K562 (cell line): ENCODE measurements at regions not wholly inside any gene's neighbourhood (a gene's known extent, or its start where the extent isn't known, plus 50 kb on each side); places are given as distances from the start of the nearest gene placed in this dataset.

Experiments
- ATAC-seq: fragments of 200-7000 bp; cut with Tn5 transposase; 3 replicates; pipeline ENCODE4 v1.9.1; 2020; ENCODE audit warnings: moderate library complexity
- BruUV-seq: library from RNA; stranded (reverse); fragments of 400-500 nt; replicated peaks from 2 replicates; lab custom pipeline; 2021; lab: Mats Ljungman, UMichigan
- CTCF ChIA-PET: fragments of 300-600 bp; formaldehyde crosslinking; extraction: SDS; loops from one replicate; lab custom pipeline; 2021; ENCODE audit warnings: low intra/inter-chr PET ratio; lab: Yijun Ruan, JAX
- POLR2A ChIA-PET: fragments of 300-600, 350-650 bp; sonication (Branson Sonifier 250); formaldehyde crosslinking; extraction: SDS; loops from one replicate; lab custom pipeline; 2021; ENCODE audit warnings: antibody characterized with exemption, inconsistent platforms; lab: Yijun Ruan, JAX
- DNase-seq, 4 experiments: peaks; one replicate each; pipeline versions ENCODE4 v3.0.0 to v3.0.0-alpha.2; 2011 to 2018; ENCODE audit warnings: low spot score in 3 of 4, mixed read lengths in 3 of 4; ENCODE audit errors: extremely low read depth in 1 of 4
- FAIRE-seq: peaks from 2 replicates; lab custom pipeline; 2011; peaks lifted over from hg19 to GRCh38; lab: Jason Lieb, UNC
- H2AFZ ChIP-seq: 2 replicates; pipeline ENCODE4 v1.6.0; 2011; ENCODE audit warnings: low read depth, low read length, control low read depth, inconsistent platforms
- H3K27ac ChIP-seq: fragments of 200-600 bp; 3 replicates; pipeline ENCODE4 v1.8.0; 2011; ENCODE audit warnings: low read depth, mild to moderate bottlenecking, control low read depth, inconsistent platforms, low read length, moderate library complexity, mixed read lengths; ENCODE audit errors: extremely low read depth
- H3K27me3 ChIP-seq, 2 experiments: fragments of 300-600 bp in 1 of 2; 2 replicates in 1 of 2; 3 replicates in 1 of 2; pipeline versions ENCODE4 v1.6.0 to v1.8.0; 2011; ENCODE audit warnings: inconsistent platforms in 2 of 2, low read length in 2 of 2, mild to moderate bottlenecking in 1 of 2, mixed read lengths in 1 of 2, moderate library complexity in 1 of 2; ENCODE audit not compliant: control insufficient read depth in 2 of 2, insufficient read depth in 2 of 2
- H3K36me3 ChIP-seq: fragments of 300-600 bp; 3 replicates; pipeline ENCODE4 v1.8.0; 2011; ENCODE audit warnings: mild to moderate bottlenecking, low read length, inconsistent platforms; ENCODE audit not compliant: control insufficient read depth, insufficient read depth
- H3K4me1 ChIP-seq, 2 experiments: fragments of 200-600 bp in 1 of 2; replicated peaks in 1 of 2; 2 replicates in 1 of 2; 3 replicates in 1 of 2; pipeline versions ENCODE4 v1.5.1 to v1.8.0; 2011; ENCODE audit warnings: inconsistent platforms in 2 of 2, low read length in 2 of 2, mild to moderate bottlenecking in 1 of 2, mixed read lengths in 1 of 2, moderate library complexity in 1 of 2; ENCODE audit not compliant: control insufficient read depth in 2 of 2, insufficient read depth in 2 of 2
- H3K4me2 ChIP-seq: 2 replicates; pipeline ENCODE4 v1.6.1; 2011; ENCODE audit warnings: low read length, control low read depth, inconsistent platforms, mixed read lengths; ENCODE audit not compliant: insufficient read depth
- H3K4me3 ChIP-seq: fragments of 200-600 bp; sonication (generic), shearing (Covaris generic); 2 replicates; pipeline ENCODE4 v1.5.1; 2016; ENCODE audit warnings: control low read depth, inconsistent platforms
- H3K79me2 ChIP-seq: fragments of 200-600 bp; 3 replicates; pipeline ENCODE4 v1.8.0; 2011; ENCODE audit warnings: low read length, inconsistent platforms; ENCODE audit not compliant: control insufficient read depth, insufficient read depth
- H3K9ac ChIP-seq, 2 experiments: 2 replicates each; pipeline versions ENCODE4 v1.6.0 to v1.6.1; 2011; ENCODE audit warnings: low read depth in 2 of 2, low read length in 2 of 2, control low read depth in 1 of 2, inconsistent platforms in 1 of 2, mild to moderate bottlenecking in 1 of 2, mixed read lengths in 1 of 2; ENCODE audit not compliant: insufficient read depth in 1 of 2
- H3K9me1 ChIP-seq: one replicate; pipeline ENCODE4 v1.6.0; 2011; ENCODE audit warnings: inconsistent platforms, mild to moderate bottlenecking, low read length, moderate library complexity; ENCODE audit not compliant: control insufficient read depth, insufficient read depth
- H3K9me3 ChIP-seq: replicated peaks from 2 replicates; pipeline ENCODE4 v1.5.1; 2011; ENCODE audit warnings: low read depth, low read length, inconsistent platforms; ENCODE audit not compliant: control insufficient read depth, insufficient read depth
- H4K20me1 ChIP-seq: replicated peaks from 2 replicates; pipeline ENCODE4 v1.6.1; 2011; ENCODE audit warnings: low read length, inconsistent platforms, mixed read lengths; ENCODE audit not compliant: control insufficient read depth, insufficient read depth
- ARID2 ChIP-seq: fragments of 450-650 bp; IDR thresholded peaks from 2 replicates; pipeline ENCODE4 v1.6.1; 2017; ENCODE audit warnings: antibody characterized with exemption, mild to moderate bottlenecking
- BDP1 ChIP-seq: IDR thresholded peaks from 3 replicates; pipeline ENCODE4 v1.6.1; 2011; ENCODE audit not compliant: insufficient read length, insufficient read depth
- HMG20B ChIP-seq: fragments of 250-450 bp; sonication (Bioruptor Pico); IDR thresholded peaks from 2 replicates; pipeline ENCODE4 v1.5.0; 2021; ENCODE audit warnings: mild to moderate bottlenecking
- KAT8 ChIP-seq: fragments of 450-650 bp; IDR thresholded peaks from 2 replicates; pipeline ENCODE4 v1.6.1; 2016; ENCODE audit warnings: low read depth, mild to moderate bottlenecking
- L3MBTL2 ChIP-seq: fragments of 450-650 bp; IDR thresholded peaks from 2 replicates; pipeline ENCODE4 v1.6.1; 2016; ENCODE audit warnings: mild to moderate bottlenecking, moderate library complexity
- MCM5 ChIP-seq: fragments of 450-650 bp; IDR thresholded peaks from 2 replicates; pipeline ENCODE4 v1.6.1; 2016; ENCODE audit warnings: low read depth
- NFE2 ChIP-seq: IDR thresholded peaks from 2 replicates; pipeline ENCODE4 v1.6.1; 2014; ENCODE audit warnings: antibody characterized with exemption, low read depth
- NFIX ChIP-seq: fragments of 250-450 bp; sonication (Bioruptor Pico); IDR thresholded peaks from 2 replicates; pipeline ENCODE4 v1.4.0; 2020; ENCODE audit warnings: low read depth, mild to moderate bottlenecking, moderate library complexity
- RBM15 ChIP-seq: fragments of 200-400 bp; formaldehyde crosslinking; IDR thresholded peaks from 2 replicates; pipeline ENCODE4 v1.6.1; 2018; ENCODE audit warnings: mild to moderate bottlenecking, low read length, moderate library complexity; ENCODE audit not compliant: insufficient read depth
- SIN3B ChIP-seq: fragments of 450-650 bp; IDR thresholded peaks from 2 replicates; pipeline ENCODE4 v1.6.1; 2017; ENCODE audit warnings: low read depth, mild to moderate bottlenecking, moderate library complexity
- TAL1 ChIP-seq: fragments of 450-650 bp; IDR thresholded peaks from 2 replicates; pipeline ENCODE4 v1.6.1; 2016; ENCODE audit warnings: mild to moderate bottlenecking
- ZBTB1 ChIP-seq: sonication (generic); formaldehyde crosslinking; IDR thresholded peaks from 2 replicates; pipeline ENCODE4 v1.8.1; 2023; ENCODE audit warnings: missing genetic modification reagents, low read depth, mild to moderate bottlenecking, borderline replicate concordance
- ZNF23 ChIP-seq: fragments of 250-450 bp; sonication (Bioruptor Pico); IDR thresholded peaks from 2 replicates; pipeline ENCODE4 v1.4.0; 2020; ENCODE audit warnings: mild to moderate bottlenecking
- ZNF274 ChIP-seq: IDR thresholded peaks from 2 replicates; pipeline ENCODE4 v1.6.1; 2011; ENCODE audit warnings: low read depth, mild to moderate bottlenecking, low read length, moderate library complexity, borderline replicate concordance
- ZNF41 ChIP-seq: fragments of 250-450 bp; sonication (Bioruptor Pico); conservative IDR thresholded peaks from 2 replicates; pipeline ENCODE4 v1.4.0; 2020; ENCODE audit warnings: mild to moderate bottlenecking
- ZNF717 ChIP-seq: fragments of 250-450 bp; sonication (Bioruptor Pico); IDR thresholded peaks from 2 replicates; pipeline ENCODE4 v1.5.0; 2021
- WGBS: fragments of 100-300 bp; shearing (Covaris generic); methylation state at CpG from one replicate; pipeline ENCODE4 v1.1.6; 2016; ENCODE audit warnings: low coverage, mixed read lengths; ENCODE audit not compliant: insufficient coverage; ENCODE audit errors: missing lambda C conversion rate; 5-methylcytosine and 5-hydroxymethylcytosine counted together
- in situ Hi-C: fragments of 300-500 bp; cut with MboI; formaldehyde crosslinking; loops from 4 replicates; pipeline ENCODE4 v1.15.0; 2018; ENCODE audit warnings: inconsistent platforms, mixed read lengths
- intact Hi-C: fragments of 100-400 bp; cut with micrococcal nuclease; formaldehyde crosslinking; loops from 2 replicates; pipeline ENCODE4 v1.14.2; 2022
- TF ChIP-seq, protein P1 (sequence below): fragments of 250-450 bp; sonication (Bioruptor Pico); IDR thresholded peaks from 2 replicates; pipeline ENCODE4 v1.5.0; 2020; ENCODE audit warnings: mild to moderate bottlenecking
- TF ChIP-seq, protein P2 (sequence below): fragments of 250-450 bp; sonication (Bioruptor Pico); IDR thresholded peaks from 2 replicates; pipeline ENCODE4 v1.5.0; 2021
- TF ChIP-seq, protein P3 (sequence below): fragments of 450-650 bp; IDR thresholded peaks from 2 replicates; pipeline ENCODE4 v1.6.1; 2016; ENCODE audit warnings: mild to moderate bottlenecking
- TF ChIP-seq, protein P4 (sequence below): sonication (generic); formaldehyde crosslinking; IDR thresholded peaks from 2 replicates; pipeline ENCODE4 v1.8.1; 2022; ENCODE audit warnings: missing genetic modification reagents

DNA sequence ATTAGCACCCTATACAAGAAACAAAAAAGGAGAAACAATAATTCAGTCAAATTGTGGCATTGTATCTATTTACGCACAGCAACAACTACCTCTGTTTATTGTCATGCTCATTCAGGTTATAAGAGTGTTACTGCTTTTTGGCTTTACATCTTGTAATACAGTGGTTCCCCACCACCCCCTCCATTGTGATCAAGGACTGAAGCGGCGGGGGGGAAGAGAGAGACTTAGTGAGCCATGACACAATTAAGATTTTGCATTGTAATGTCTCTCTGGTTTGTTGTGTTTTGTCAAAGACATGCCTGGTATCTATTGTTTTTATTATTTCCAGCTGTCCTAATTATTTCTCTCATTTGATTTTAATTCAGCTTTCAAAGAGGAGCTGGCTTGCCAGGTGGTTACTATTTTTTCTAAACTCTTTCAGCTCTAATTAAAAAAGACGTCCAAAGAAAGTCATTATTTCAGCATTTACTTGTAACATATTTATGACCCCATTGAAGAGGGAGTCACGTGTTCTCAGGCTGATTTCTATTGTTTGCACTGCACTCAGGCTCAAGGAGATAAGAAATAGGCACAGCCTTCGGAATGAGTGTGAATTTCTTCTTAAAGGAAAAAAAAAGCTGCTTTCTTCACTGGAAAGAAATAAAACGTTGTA, 234.4 kb upstream of the TBL1XR1 start:
- Histone ChIP-seq H3K4me2 (no peak overlapping the region; the same call in 1 of the 2 replicates), H4K20me1 (no peaks in the 10 kb centered on the region), H3K9me1 (no peaks in the 10 kb centered on the region), H3K9ac (no peak overlapping the region), H3K4me1 (peaks cover 3 to 26% of the 10 kb centered on the region in 2 experiments; a peak in 3 of 5 replicates), H3K4me3 (no peak overlapping the region), H3K79me2 (no peaks in the 10 kb centered on the region), H2AFZ (no peak overlapping the region), H3K9me3 (no peaks in the 10 kb centered on the region), H3K36me3 (no peaks in the 10 kb centered on the region), H3K27me3 (no peaks in the 10 kb centered on the region), H3K27ac (no peak overlapping the region)
- ATAC-seq = peak; percentile 79
- ChIA-PET CTCF (interaction anchor here (0.7 kb wide), 1 partner anchor 1326 kb away, joined by 3 read pairs; no protein-coding TSS in a partner anchor), POLR2A (interaction anchor here (0.6 to 0.7 kb wide), 2 partner anchors 21 to 72 kb away, joined by 3 read pairs; no protein-coding TSS in a partner anchor)
- in situ Hi-C loops = no loop called here
- FAIRE-seq = no peak
- peak; percentile 35 to 67 (median 48) for DNase-seq
- intact Hi-C loops = no loop called here
- no TSS peak for BruUV-seq
- 20% methylated on average over 5 of the region's 7 CpGs for WGBS
- TF ChIP-seq SIN3B = no peak
- TF ChIP-seq RBM15 = no peak
- no peak for TF ChIP-seq NFIX (CRISPR knock-in tag)
- TF ChIP-seq ZNF23 (CRISPR knock-in tag) = no peak
- TF ChIP-seq ARID2 = no peak
- no peak for TF ChIP-seq MCM5
- no peak for TF ChIP-seq ZBTB1 (CRISPR knock-in tag)
- peak; percentile 42; the same call in 1 of the 2 replicates for TF ChIP-seq L3MBTL2
- TF ChIP-seq ZNF717 (CRISPR knock-in tag) = no peak
- TF ChIP-seq ZNF41 (CRISPR knock-in tag) = no peak
- TF ChIP-seq HMG20B (CRISPR knock-in tag) = no peak
- TF ChIP-seq, protein P1, sequence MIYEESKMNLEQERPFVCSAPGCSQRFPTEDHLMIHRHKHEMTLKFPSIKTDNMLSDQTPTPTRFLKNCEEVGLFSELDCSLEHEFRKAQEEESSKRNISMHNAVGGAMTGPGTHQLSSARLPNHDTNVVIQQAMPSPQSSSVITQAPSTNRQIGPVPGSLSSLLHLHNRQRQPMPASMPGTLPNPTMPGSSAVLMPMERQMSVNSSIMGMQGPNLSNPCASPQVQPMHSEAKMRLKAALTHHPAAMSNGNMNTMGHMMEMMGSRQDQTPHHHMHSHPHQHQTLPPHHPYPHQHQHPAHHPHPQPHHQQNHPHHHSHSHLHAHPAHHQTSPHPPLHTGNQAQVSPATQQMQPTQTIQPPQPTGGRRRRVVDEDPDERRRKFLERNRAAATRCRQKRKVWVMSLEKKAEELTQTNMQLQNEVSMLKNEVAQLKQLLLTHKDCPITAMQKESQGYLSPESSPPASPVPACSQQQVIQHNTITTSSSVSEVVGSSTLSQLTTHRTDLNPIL = no peak
- no peak for TF ChIP-seq ZNF274
- no peak for TF ChIP-seq BDP1
- peak; percentile 44 for TF ChIP-seq TAL1
- TF ChIP-seq KAT8 = no peak
- TF ChIP-seq, protein P2, sequence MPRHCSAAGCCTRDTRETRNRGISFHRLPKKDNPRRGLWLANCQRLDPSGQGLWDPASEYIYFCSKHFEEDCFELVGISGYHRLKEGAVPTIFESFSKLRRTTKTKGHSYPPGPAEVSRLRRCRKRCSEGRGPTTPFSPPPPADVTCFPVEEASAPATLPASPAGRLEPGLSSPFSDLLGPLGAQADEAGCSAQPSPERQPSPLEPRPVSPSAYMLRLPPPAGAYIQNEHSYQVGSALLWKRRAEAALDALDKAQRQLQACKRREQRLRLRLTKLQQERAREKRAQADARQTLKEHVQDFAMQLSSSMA (CRISPR knock-in tag) = no peak
- TF ChIP-seq, protein P3, sequence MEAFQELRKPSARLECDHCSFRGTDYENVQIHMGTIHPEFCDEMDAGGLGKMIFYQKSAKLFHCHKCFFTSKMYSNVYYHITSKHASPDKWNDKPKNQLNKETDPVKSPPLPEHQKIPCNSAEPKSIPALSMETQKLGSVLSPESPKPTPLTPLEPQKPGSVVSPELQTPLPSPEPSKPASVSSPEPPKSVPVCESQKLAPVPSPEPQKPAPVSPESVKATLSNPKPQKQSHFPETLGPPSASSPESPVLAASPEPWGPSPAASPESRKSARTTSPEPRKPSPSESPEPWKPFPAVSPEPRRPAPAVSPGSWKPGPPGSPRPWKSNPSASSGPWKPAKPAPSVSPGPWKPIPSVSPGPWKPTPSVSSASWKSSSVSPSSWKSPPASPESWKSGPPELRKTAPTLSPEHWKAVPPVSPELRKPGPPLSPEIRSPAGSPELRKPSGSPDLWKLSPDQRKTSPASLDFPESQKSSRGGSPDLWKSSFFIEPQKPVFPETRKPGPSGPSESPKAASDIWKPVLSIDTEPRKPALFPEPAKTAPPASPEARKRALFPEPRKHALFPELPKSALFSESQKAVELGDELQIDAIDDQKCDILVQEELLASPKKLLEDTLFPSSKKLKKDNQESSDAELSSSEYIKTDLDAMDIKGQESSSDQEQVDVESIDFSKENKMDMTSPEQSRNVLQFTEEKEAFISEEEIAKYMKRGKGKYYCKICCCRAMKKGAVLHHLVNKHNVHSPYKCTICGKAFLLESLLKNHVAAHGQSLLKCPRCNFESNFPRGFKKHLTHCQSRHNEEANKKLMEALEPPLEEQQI = peak; percentile 65; the same call in 1 of the 2 replicates
- no peak for TF ChIP-seq NFE2
- TF ChIP-seq, protein P4, sequence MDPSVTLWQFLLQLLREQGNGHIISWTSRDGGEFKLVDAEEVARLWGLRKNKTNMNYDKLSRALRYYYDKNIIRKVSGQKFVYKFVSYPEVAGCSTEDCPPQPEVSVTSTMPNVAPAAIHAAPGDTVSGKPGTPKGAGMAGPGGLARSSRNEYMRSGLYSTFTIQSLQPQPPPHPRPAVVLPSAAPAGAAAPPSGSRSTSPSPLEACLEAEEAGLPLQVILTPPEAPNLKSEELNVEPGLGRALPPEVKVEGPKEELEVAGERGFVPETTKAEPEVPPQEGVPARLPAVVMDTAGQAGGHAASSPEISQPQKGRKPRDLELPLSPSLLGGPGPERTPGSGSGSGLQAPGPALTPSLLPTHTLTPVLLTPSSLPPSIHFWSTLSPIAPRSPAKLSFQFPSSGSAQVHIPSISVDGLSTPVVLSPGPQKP (CRISPR knock-in tag) = no peak
